ENCODE measurements at regions not wholly inside any gene's neighbourhood (a gene's known extent, or its start where the extent isn't known, plus 50 kb on each side); places are given as distances from the start of the nearest gene placed in this dataset.
"Not testable (repeated sequence)": the region's sequence is repeated elsewhere in the genome, so short reads cannot be mapped to it uniquely, and the experiment has no call there.

DNA sequence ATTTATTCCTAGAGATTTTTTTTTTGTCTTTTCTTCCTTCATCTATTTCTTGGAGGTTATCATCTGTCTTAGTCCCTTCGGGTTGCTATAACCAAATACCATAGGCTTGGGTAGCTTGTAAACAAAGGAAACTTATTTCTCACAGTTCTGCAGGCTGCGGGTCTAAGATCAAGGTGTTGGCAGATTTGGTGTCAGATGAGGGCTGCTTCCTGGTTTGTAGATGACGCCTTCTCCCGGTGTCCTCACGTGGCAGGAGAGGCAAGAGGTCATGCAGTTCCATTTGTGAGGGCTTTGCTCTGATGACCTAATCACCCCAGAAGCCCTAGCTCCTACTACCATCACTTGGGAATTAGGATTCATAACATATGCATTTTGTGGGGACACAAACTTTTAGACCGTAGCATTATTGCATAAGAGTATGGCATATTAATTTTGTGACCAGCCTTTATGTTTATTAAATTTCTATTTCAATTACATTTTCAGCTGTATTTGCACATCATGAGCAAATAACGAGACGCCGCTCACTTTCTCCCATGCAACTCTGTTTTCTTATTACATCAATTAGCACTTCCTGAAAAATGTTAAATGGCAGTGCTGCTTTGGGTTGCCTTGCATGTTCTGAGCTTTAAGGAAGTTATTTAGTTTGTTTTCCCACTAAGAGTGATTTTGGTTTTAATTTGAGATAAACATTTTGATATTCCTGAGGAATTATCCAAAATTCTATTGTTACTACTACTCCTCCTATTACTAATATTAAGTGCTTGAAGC is 246.4 kb upstream of the HDAC4 start:
- H3K9me3 Mint-ChIP-seq (ENCODE audit: unreplicated experiment), result peaks cover 1% of the 10 kb centered on the region

DNA sequence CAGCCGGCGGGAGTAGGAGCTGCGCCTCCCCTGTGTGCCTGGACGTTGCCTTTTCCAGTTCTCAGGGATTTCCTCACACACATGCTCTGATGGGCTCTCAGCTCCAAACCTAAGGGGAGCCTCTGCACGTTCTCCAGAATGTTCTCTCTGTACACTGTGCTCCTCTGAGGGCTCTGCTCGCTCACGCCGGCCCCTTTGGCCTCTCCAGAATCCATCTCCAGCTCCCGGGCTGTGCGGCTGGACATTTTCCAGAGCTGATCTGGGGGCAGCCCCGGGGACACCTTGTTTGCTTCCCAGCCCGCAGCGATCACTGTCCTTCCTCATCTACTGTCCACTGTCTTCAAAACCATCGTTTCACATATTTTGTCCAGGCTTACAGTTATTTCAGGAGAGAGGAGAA is 245.4 kb upstream of the HDAC4 start:
- Mint-ChIP-seq H3K27ac (ENCODE audit: unreplicated experiment) (no peak overlapping the region), H3K4me3 (ENCODE audit: unreplicated experiment) (no peak overlapping the region), H3K27me3 (ENCODE audit: unreplicated experiment) (peaks cover 4% of the 10 kb centered on the region), H3K4me1 (ENCODE audit: low read depth, unreplicated experiment) (no peaks in the 10 kb centered on the region), H3K36me3 (ENCODE audit: unreplicated experiment) (peaks cover 5% of the 10 kb centered on the region), H3K9me3 (ENCODE audit: unreplicated experiment) (peaks cover 1% of the 10 kb centered on the region)
- TF ChIP-seq, protein P1, sequence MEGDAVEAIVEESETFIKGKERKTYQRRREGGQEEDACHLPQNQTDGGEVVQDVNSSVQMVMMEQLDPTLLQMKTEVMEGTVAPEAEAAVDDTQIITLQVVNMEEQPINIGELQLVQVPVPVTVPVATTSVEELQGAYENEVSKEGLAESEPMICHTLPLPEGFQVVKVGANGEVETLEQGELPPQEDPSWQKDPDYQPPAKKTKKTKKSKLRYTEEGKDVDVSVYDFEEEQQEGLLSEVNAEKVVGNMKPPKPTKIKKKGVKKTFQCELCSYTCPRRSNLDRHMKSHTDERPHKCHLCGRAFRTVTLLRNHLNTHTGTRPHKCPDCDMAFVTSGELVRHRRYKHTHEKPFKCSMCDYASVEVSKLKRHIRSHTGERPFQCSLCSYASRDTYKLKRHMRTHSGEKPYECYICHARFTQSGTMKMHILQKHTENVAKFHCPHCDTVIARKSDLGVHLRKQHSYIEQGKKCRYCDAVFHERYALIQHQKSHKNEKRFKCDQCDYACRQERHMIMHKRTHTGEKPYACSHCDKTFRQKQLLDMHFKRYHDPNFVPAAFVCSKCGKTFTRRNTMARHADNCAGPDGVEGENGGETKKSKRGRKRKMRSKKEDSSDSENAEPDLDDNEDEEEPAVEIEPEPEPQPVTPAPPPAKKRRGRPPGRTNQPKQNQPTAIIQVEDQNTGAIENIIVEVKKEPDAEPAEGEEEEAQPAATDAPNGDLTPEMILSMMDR (IDR thresholded peaks at IDR 0.05; ENCODE audit: partially characterized antibody, unreplicated experiment), result no peak
- no peak for DNase-seq

More for the DNA sequence above, 246.4 kb upstream of the HDAC4 start:
- Mint-ChIP-seq H3K4me1 (ENCODE audit: low read depth, unreplicated experiment) (no peaks in the 10 kb centered on the region), H3K4me3 (ENCODE audit: unreplicated experiment) (no peak overlapping the region), H3K27ac (ENCODE audit: unreplicated experiment) (no peak overlapping the region), H3K36me3 (ENCODE audit: unreplicated experiment) (peaks cover 10% of the 10 kb centered on the region), H3K27me3 (ENCODE audit: unreplicated experiment) (peaks cover 4% of the 10 kb centered on the region)
- TF ChIP-seq, protein P1 (IDR thresholded peaks at IDR 0.05; ENCODE audit: partially characterized antibody, unreplicated experiment), result no peak
- no peak for DNase-seq

DNA sequence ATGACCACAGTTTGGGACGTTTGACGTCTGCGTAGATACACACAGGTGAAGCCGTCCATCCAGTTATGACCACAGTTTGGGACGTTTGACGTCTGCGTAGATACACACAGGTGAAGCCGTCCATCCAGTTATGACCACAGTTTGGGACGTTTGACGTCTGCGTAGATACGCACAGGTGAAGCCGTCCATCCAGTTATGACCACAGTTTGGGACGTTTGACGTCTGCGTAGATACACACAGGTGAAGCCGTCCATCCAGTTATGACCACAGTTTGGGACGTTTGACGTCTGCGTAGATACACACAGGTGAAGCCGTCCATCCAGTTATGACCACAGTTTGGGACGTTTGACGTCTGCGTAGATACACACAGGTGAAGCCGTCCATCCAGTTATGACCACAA is 243.8 kb upstream of the HDAC4 start:
- H3K27me3 Mint-ChIP-seq (ENCODE audit: unreplicated experiment); H3K36me3 Mint-ChIP-seq (ENCODE audit: unreplicated experiment); DNase-seq; H3K4me1 Mint-ChIP-seq (ENCODE audit: low read depth, unreplicated experiment); H3K27ac Mint-ChIP-seq (ENCODE audit: unreplicated experiment); H3K4me3 Mint-ChIP-seq (ENCODE audit: unreplicated experiment); H3K9me3 Mint-ChIP-seq (ENCODE audit: unreplicated experiment): not testable (repeated sequence)

- Mint-ChIP-seq H3K36me3 (ENCODE audit: unreplicated experiment) (peaks cover under 1% of the 10 kb centered on the region), H3K4me1 (ENCODE audit: low read depth, unreplicated experiment) (no peaks in the 10 kb centered on the region), H3K9me3 (ENCODE audit: unreplicated experiment) (peaks cover 1% of the 10 kb centered on the region), H3K4me3 (ENCODE audit: unreplicated experiment) (no peak overlapping the region), H3K27ac (ENCODE audit: unreplicated experiment) (no peak overlapping the region), H3K27me3 (ENCODE audit: unreplicated experiment) (peaks cover 4% of the 10 kb centered on the region)
- TF ChIP-seq, protein P1 (IDR thresholded peaks at IDR 0.05; ENCODE audit: partially characterized antibody, unreplicated experiment), result no peak
- DNase-seq, result peak; percentile 49
These were observed 243.2 kb upstream of the HDAC4 start for GRCh38 chr2:239644011-239644410.

GRCh38 chr2:239642406-239643004 is 241.7 kb upstream of the HDAC4 start:
- Mint-ChIP-seq H3K27ac (ENCODE audit: unreplicated experiment) (no peak overlapping the region), H3K4me1 (ENCODE audit: low read depth, unreplicated experiment) (no peaks in the 10 kb centered on the region), H3K36me3 (ENCODE audit: unreplicated experiment) (no peaks in the 10 kb centered on the region), H3K27me3 (ENCODE audit: unreplicated experiment) (peaks cover 4% of the 10 kb centered on the region), H3K4me3 (ENCODE audit: unreplicated experiment) (no peak overlapping the region), H3K9me3 (ENCODE audit: unreplicated experiment) (peaks cover 1% of the 10 kb centered on the region)
- TF ChIP-seq, protein P1 (IDR thresholded peaks at IDR 0.05; ENCODE audit: partially characterized antibody, unreplicated experiment), result no peak
- no peak for DNase-seq

DNA sequence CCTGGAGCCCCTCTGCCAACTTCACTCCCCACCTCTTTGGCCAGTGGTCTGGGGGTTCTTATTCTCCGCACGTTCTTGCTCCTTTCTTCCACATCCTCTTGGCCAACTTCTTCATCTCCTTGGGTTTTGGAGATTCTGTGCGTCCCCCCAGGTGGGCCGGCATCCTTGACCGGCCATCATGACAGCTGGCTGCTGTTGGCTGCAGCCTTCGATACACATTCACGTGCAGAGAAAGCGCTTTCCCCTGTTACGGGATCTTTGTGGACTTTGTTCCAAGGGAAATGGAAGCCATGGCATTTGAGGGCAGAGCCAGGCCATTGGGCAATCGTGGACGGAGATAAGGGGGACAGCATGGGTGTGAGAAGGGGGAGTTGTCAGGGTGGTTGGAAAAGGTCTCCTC is 241.1 kb upstream of the HDAC4 start:
- not testable (repeated sequence) for H3K4me1 Mint-ChIP-seq (ENCODE audit: low read depth, unreplicated experiment); H3K4me3 Mint-ChIP-seq (ENCODE audit: unreplicated experiment); DNase-seq; H3K27me3 Mint-ChIP-seq (ENCODE audit: unreplicated experiment); H3K36me3 Mint-ChIP-seq (ENCODE audit: unreplicated experiment); H3K27ac Mint-ChIP-seq (ENCODE audit: unreplicated experiment); H3K9me3 Mint-ChIP-seq (ENCODE audit: unreplicated experiment)
